ENCODE measurements at regions not wholly inside any gene's neighbourhood (a gene's known extent, or its start where the extent isn't known, plus 50 kb on each side); places are given as distances from the start of the nearest gene placed in this dataset.

GRCh38 chr4:52273885-52274284 is 222.8 kb downstream of the SPATA18 start:
- no peak for DNase-seq (ENCODE audit: low read depth in 4 of 4, low spot score in 1 of 4)

- DNase-seq (ENCODE audit: low read depth in 4 of 4, low spot score in 1 of 4) = no peak
These were observed 237.2 kb downstream of the SPATA18 start for GRCh38 chr4:52288212-52288855.

GRCh38 chr4:52290466-52290865 is 239.4 kb downstream of the SPATA18 start:
- DNase-seq (ENCODE audit: low read depth in 4 of 4, low spot score in 1 of 4) = no peak

DNA sequence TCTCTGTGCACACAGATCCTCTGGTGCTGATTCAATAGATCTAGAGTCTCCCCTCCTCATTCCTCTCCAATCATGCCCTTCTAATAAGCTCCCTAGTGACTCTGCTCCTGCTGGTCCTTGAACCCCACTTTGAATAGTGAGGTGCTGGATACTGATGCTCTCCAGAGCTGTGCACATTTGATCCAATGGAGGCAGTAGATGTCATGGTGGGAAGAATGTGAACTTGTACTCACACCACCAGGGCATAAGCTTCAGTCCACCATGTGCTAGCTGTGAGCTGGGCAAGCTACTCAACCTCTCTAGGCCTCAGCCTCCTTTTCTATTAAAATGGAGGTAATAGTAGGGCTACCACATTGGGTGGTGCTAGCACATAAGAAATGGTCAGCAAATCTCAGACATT is 241.1 kb downstream of the SPATA18 start:
- no peak for DNase-seq (ENCODE audit: low read depth in 4 of 4, low spot score in 1 of 4)

GRCh38 chr4:52296341-52296740 is 245.2 kb downstream of the SPATA18 start:
- DNase-seq (ENCODE audit: low read depth in 4 of 4, low spot score in 1 of 4) = no peak

DNA sequence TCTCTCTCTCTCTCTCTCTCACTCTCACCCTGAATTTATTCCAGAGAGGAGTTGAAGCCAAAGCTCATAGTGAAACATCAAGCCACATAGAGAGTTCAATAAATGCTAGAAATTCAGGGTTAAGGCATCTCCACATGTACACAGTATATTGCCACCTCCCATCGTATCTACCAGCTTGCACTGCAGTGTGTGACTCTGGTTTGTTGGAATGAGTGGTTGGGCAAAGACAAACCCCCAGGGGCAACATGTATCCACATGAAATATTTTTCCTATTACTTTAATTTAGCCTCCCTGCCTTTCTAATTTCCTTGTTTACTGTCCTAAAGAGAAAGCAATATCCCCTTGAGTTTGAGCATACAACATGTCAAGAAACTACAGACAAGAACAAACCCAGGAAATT is 247.3 kb downstream of the SPATA18 start:
- no peak for DNase-seq (ENCODE audit: low read depth in 4 of 4, low spot score in 1 of 4)

GRCh38 chr4:52299120-52299519 is 248.0 kb downstream of the SPATA18 start:
- DNase-seq (ENCODE audit: low read depth in 4 of 4, low spot score in 1 of 4) = no peak

DNA sequence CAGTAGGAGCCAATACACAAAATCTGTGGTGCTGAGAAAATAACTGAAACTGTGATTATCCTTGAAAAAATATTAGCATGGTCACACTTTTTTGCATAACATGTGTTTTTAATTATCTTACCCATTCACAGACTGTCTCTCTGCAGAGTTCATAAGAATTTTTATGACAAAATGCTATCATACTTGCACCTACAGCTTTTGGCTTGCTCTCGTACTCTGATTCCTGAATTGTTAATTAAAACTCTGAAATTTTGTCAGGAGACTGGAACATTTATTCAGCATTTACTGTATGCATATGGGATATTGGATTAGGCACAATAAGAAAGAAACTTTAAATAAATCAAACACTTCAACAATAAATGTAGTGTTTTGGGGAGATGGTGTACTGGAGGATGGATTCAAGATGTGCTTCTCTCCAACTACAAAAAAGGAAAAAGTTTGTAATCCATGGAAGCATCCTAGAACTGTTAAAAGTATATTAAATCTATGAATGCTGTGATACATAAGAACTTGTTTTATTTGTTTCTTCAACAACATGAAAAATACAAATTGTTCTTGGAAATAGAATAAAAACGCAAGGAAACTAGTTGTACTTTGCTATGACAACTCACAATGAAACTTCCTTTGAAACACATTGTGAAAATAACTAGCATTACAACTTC is 260.5 kb downstream of the SPATA18 start:
- no peak for DNase-seq (ENCODE audit: low read depth in 4 of 4, low spot score in 1 of 4)

DNA sequence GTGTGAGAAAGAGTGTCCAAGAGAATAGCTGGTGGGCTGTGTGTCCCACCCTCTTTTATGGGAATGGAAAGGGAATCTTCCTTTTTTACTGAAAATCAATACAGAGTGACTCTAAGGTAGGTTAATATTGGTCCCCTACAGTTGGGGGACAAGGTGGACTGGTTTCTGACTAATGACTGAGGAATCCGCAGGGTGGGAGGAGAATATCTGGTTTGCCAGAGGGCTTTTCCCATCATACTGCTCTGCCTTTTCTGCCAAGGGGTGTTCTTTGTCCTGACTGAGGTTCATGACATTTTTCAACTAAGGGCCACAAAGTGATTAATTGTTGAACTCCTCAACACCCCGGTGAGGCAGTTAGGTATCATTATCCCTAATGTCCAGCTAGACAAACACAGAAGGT is 261.6 kb downstream of the SPATA18 start:
- DNase-seq (ENCODE audit: low read depth in 4 of 4, low spot score in 1 of 4) = no peak

DNA sequence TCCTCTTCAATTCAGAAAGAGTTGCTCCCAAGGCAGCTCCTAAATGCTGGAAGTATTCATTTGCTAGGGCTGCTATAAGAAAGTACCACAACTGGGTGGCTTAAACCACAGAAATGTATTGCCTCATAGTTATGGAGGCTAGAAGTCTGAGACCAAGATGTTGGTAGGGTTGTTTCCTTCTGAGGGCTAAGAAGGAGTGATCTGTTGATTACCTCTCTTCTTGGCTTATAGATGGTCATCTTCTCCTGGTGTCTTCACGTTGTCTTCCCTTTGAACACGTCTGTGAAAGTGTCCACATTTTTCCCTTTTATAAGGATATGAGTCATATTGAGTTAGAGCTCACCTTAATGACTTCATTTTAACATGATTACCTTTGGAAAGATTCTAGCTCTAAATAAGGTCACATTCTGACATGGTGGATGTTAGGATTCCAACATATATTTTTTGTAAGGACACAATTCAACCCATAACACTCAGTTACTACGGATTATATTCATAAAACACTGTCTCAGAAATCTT is 266.3 kb downstream of the SPATA18 start:
- DNase-seq (ENCODE audit: low read depth in 4 of 4, low spot score in 1 of 4) = no peak

DNA sequence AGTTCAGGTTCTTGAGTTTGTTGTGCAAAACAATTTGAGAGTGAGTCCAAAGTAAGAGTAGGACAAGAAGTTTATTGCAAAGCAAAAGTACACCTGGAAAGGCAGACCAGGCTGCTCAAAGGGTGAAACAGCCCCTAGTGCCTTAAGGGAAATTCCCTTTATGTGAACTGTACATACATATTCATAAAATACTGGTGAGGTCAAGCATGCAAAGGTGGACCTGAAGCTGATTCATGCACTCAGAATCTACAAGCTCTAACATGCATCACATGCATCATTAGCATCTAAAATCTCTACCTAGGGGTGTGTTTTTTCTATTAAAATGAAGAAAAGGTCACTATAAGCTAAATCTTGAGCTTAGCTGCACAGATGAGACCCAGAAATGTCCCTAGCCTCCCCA is 266.9 kb downstream of the SPATA18 start:
- DNase-seq (ENCODE audit: low read depth in 4 of 4, low spot score in 1 of 4) = no peak

GRCh38 chr4:52329894-52330293 is 278.8 kb downstream of the SPATA18 start:
- no peak for DNase-seq (ENCODE audit: low read depth in 4 of 4, low spot score in 1 of 4)

DNA sequence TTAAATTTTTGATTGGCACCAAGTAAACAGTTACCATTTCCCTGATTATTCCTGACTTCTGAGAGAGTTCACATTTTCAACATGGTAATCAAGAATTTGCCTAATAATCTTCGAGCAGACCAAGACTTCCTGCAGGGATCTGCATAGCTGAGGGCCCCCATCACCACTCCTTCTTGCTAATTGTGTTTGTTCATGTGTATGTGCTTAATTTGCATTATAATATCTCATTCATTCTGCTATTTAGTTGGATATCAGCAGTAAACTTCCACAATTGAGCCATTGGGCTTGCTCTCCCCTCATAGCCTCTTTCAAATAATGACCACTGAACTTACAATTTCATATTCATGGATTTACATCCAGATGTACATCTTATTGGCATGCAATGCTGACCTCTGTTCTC is 292.5 kb downstream of the SPATA18 start:
- no peak for DNase-seq (ENCODE audit: low read depth in 4 of 4, low spot score in 1 of 4)

- no peak for DNase-seq (ENCODE audit: low read depth in 4 of 4, low spot score in 1 of 4)
These were observed 299.8 kb downstream of the SPATA18 start for GRCh38 chr4:52350926-52351325.

DNA sequence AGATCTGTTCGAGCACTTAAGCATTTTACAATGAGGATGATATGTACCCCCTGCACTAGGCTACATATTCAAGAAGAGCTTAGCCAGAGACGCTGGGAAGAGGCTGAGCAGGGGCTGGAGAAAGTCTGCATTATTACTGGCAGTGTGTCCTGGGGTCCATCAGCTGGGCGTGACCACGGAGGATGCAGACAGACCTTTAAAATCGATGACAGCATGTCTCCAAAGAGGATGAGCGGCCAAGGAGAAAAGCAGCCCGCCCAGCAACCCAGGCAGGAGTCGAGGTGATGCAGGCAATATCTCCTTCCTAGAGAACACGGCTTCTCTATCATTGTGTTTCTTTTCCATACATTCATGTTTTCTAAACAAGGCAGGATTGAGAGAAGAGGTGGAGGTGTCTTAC is 300.7 kb downstream of the USP46 start:
- DNase-seq (ENCODE audit: low read depth in 4 of 4, low spot score in 1 of 4) = no peak

DNA sequence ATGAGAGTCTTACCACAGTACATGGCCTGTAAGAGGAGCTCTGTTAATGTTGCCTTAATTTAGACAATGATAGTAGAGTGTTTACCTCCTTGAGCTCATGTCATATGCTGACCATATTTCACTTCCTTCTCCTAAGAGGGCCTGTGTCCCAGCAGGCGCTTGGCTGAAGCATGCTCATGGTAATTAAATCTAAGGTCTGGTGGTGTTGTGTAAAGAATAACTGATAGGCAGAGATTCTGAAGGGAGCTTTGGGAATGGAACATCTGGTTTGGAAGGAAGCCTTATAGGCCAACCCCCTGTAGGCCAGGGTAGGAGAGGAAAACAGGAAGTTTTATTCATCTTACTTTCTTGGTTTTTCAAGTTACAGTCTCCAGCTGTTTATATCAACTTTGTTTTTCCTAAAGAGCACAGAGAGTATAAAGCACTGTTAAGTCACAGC is 300.2 kb downstream of the USP46 start:
- DNase-seq (ENCODE audit: low read depth in 4 of 4, low spot score in 1 of 4) = no peak

GRCh38 chr4:52366191-52366590 is 292.9 kb downstream of the USP46 start:
- no peak for DNase-seq (ENCODE audit: low read depth in 4 of 4, low spot score in 1 of 4)

- no peak for DNase-seq (ENCODE audit: low read depth in 4 of 4, low spot score in 1 of 4)
These were observed 292.5 kb downstream of the USP46 start for GRCh38 chr4:52366621-52367020.

- no peak for DNase-seq (ENCODE audit: low read depth in 4 of 4, low spot score in 1 of 4)
These were observed 291.7 kb downstream of the USP46 start for GRCh38 chr4:52367282-52367830.

- DNase-seq (ENCODE audit: low read depth in 4 of 4, low spot score in 1 of 4) = no peak
These were observed 290.2 kb downstream of the USP46 start for GRCh38 chr4:52368895-52369294.

DNA sequence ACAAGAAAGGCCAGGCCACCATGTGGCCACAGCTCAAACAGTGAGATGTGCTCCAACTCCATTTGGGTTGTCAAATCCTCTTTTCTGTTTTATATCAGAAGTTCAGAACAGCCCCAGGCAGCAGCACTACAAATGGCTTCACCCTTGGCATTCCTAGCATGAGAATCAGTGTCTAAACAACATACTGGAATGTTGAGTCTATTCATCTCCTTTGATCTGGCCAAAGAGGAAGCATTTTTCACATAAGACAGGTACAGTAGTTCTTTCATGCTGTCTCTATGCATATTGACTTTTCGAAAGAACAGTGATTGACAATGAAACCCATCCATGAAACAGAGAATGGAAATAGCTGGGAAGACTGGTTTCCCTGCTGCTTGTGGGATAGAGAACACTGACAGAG is 289.5 kb downstream of the USP46 start:
- no peak for DNase-seq (ENCODE audit: low read depth in 4 of 4, low spot score in 1 of 4)

DNA sequence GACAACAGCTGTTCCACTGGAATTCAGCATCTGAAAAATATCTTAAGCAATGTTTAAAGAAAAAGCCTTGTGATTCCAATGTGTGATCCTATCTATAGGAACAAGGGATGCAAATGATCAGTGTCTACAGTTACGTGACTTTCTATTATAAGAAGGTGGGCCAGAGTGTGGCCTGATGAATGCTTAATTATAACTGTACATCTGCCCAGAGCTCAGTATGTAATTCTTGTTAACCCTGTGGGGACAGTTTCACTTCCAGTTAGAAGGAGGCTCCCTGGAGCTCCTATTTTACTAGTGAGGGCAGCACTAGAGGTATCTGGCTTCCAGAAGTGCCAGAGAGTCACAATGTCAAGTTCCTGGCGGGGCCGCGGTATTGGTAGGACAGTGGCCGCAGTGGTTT is 288.5 kb downstream of the USP46 start:
- no peak for DNase-seq (ENCODE audit: low read depth in 4 of 4, low spot score in 1 of 4)

- DNase-seq (ENCODE audit: low read depth in 4 of 4, low spot score in 1 of 4) = no peak
These were observed 287.3 kb downstream of the USP46 start for GRCh38 chr4:52371841-52372240.

All from stimulated activated CD4-positive, alpha-beta T cell treated with anti-CD3 and anti-CD28 coated beads, Interleukin-1b, Interleukin-23, amount 100 ng/mL, for 24 hours (primary cell).